IPS DF 6.9 (cell line): ENCODE measurements at regions not wholly inside any gene's neighbourhood (a gene's known extent, or its start where the extent isn't known, plus 50 kb on each side); places are given as distances from the start of the nearest gene placed in this dataset.

Experiments used
- DNase-seq: peaks from one replicate; pipeline ENCODE4 v3.0.0-alpha.2; 2013; ENCODE audit warnings: low read depth, low spot score
- H3K27ac ChIP-seq: one replicate; pipeline ENCODE4 v1.5.1; 2013; ENCODE audit warnings: low read length, control low read depth
- H3K27me3 ChIP-seq: 2 replicates; pipeline ENCODE4 v1.6.1; 2013; ENCODE audit warnings: mild to moderate bottlenecking, low read length; ENCODE audit not compliant: control insufficient read depth, insufficient read depth
- H3K36me3 ChIP-seq: 2 replicates; pipeline ENCODE4 v1.6.1; 2013; ENCODE audit warnings: low read length; ENCODE audit not compliant: control insufficient read depth, insufficient read depth
- H3K4me1 ChIP-seq: 2 replicates; pipeline ENCODE4 v1.6.1; 2013; ENCODE audit warnings: low read length; ENCODE audit not compliant: control insufficient read depth, insufficient read depth
- H3K4me3 ChIP-seq: 2 replicates; pipeline ENCODE4 v1.5.1; 2013; ENCODE audit warnings: mild to moderate bottlenecking, low read length
- H3K9me3 ChIP-seq: 2 replicates; pipeline ENCODE4 v1.6.1; 2013; ENCODE audit warnings: low read length, inconsistent platforms; ENCODE audit not compliant: control insufficient read depth, insufficient read depth
- WGBS: extraction: QIAGEN DNeasy Blood & Tissue Kit; methylation state at CpG from one replicate; pipeline ENCODE4 v1.1.7; 2013; ENCODE audit warnings: mixed read lengths, missing lambda C conversion rate; ENCODE audit not compliant: insufficient read length, insufficient coverage; 5-methylcytosine and 5-hydroxymethylcytosine counted together

GRCh38 chr15:46316024-46316423, 681.2 kb downstream of the SQOR start:
- DNase-seq = no peak
- Histone ChIP-seq H3K27me3 (no peaks in the 10 kb centered on the region), H3K27ac (no peak overlapping the region), H3K36me3 (no peaks in the 10 kb centered on the region), H3K9me3 (no peaks in the 10 kb centered on the region), H3K4me3 (no peak overlapping the region), H3K4me1 (no peaks in the 10 kb centered on the region; the same call in 1 of the 2 replicates)
- no CpG with 5 or more reads among the region's 1 CpG for WGBS

GRCh38 chr15:46317029-46317428, 682.2 kb downstream of the SQOR start:
- no peak for DNase-seq
- H3K36me3 ChIP-seq = no peaks in the 10 kb centered on the region
- no peak overlapping the region for H3K27ac ChIP-seq
- no peaks in the 10 kb centered on the region for H3K9me3 ChIP-seq
- no peak overlapping the region for H3K4me3 ChIP-seq
- no peaks in the 10 kb centered on the region for H3K27me3 ChIP-seq
- no peaks in the 10 kb centered on the region; the same call in 1 of the 2 replicates for H3K4me1 ChIP-seq
- WGBS = no CpG with 5 or more reads among the region's 2 CpGs

GRCh38 chr15:46322753-46323152, 687.9 kb downstream of the SQOR start:
- Histone ChIP-seq H3K27ac (no peak overlapping the region), H3K36me3 (no peaks in the 10 kb centered on the region), H3K27me3 (no peaks in the 10 kb centered on the region), H3K4me1 (peaks cover 1% of the 10 kb centered on the region; the same call in 1 of the 2 replicates), H3K9me3 (no peaks in the 10 kb centered on the region), H3K4me3 (no peak overlapping the region)
- WGBS = no CpG with 5 or more reads among the region's 3 CpGs
- no peak for DNase-seq

GRCh38 chr15:46326173-46326572, 691.3 kb downstream of the SQOR start:
- Histone ChIP-seq H3K4me1 (0 out of 2 replicates have a peak, but pooled peaks cover 1% of the 10 kb centered on the region), H3K36me3 (no peaks in the 10 kb centered on the region), H3K27ac (no peak overlapping the region), H3K27me3 (no peaks in the 10 kb centered on the region), H3K4me3 (no peak overlapping the region), H3K9me3 (no peaks in the 10 kb centered on the region)
- DNase-seq = no peak

- H3K4me1 ChIP-seq = no peaks in the 10 kb centered on the region
- H3K27me3 ChIP-seq = no peaks in the 10 kb centered on the region
- no CpG with 5 or more reads among the region's 1 CpG for WGBS
- no peak for DNase-seq
- H3K4me3 ChIP-seq = no peak overlapping the region
- H3K36me3 ChIP-seq = no peaks in the 10 kb centered on the region
- H3K9me3 ChIP-seq = no peaks in the 10 kb centered on the region
- H3K27ac ChIP-seq = no peak overlapping the region
Observed at GRCh38 chr15:46328821-46329220, 694.0 kb downstream of the SQOR start.

GRCh38 chr15:46329876-46330275, 695.0 kb downstream of the SQOR start:
- no peaks in the 10 kb centered on the region for H3K9me3 ChIP-seq
- H3K4me3 ChIP-seq = no peak overlapping the region
- H3K27me3 ChIP-seq = no peaks in the 10 kb centered on the region
- no CpG with 5 or more reads among the region's 1 CpG for WGBS
- H3K4me1 ChIP-seq = no peaks in the 10 kb centered on the region
- H3K27ac ChIP-seq = no peak overlapping the region
- DNase-seq = no peak
- no peaks in the 10 kb centered on the region for H3K36me3 ChIP-seq

- no peaks in the 10 kb centered on the region for H3K4me1 ChIP-seq
- no peaks in the 10 kb centered on the region for H3K36me3 ChIP-seq
- no peak overlapping the region for H3K4me3 ChIP-seq
- no peak for DNase-seq
- no peaks in the 10 kb centered on the region for H3K9me3 ChIP-seq
- no peaks in the 10 kb centered on the region for H3K27me3 ChIP-seq
- no peak overlapping the region for H3K27ac ChIP-seq
Observed at GRCh38 chr15:46331546-46331945, 696.7 kb downstream of the SQOR start.

- DNase-seq = no peak
- no peak overlapping the region for H3K4me3 ChIP-seq
- WGBS = no CpG with 5 or more reads among the region's 7 CpGs
- no peaks in the 10 kb centered on the region for H3K27me3 ChIP-seq
- H3K27ac ChIP-seq = no peak overlapping the region
- H3K36me3 ChIP-seq = no peaks in the 10 kb centered on the region
- H3K9me3 ChIP-seq = no peaks in the 10 kb centered on the region
- H3K4me1 ChIP-seq = no peaks in the 10 kb centered on the region
Observed at GRCh38 chr15:46343196-46343935, 708.5 kb downstream of the SQOR start.

- Histone ChIP-seq H3K27ac (no peak overlapping the region), H3K4me3 (no peak overlapping the region), H3K9me3 (no peaks in the 10 kb centered on the region), H3K27me3 (no peaks in the 10 kb centered on the region), H3K4me1 (no peaks in the 10 kb centered on the region), H3K36me3 (no peaks in the 10 kb centered on the region)
- no peak for DNase-seq
- no CpG with 5 or more reads among the region's 2 CpGs for WGBS
Observed at GRCh38 chr15:46344115-46344724, 709.4 kb downstream of the SQOR start.

- Histone ChIP-seq H3K27ac (no peak overlapping the region), H3K9me3 (no peaks in the 10 kb centered on the region), H3K4me1 (no peaks in the 10 kb centered on the region), H3K4me3 (no peak overlapping the region), H3K36me3 (no peaks in the 10 kb centered on the region), H3K27me3 (no peaks in the 10 kb centered on the region)
- no peak for DNase-seq
- no CpG with 5 or more reads among the region's 3 CpGs for WGBS
Observed at GRCh38 chr15:46344915-46345314, 710.1 kb downstream of the SQOR start.

- Histone ChIP-seq H3K9me3 (no peaks in the 10 kb centered on the region), H3K27ac (no peak overlapping the region), H3K4me3 (no peak overlapping the region), H3K27me3 (no peaks in the 10 kb centered on the region), H3K36me3 (no peaks in the 10 kb centered on the region), H3K4me1 (no peaks in the 10 kb centered on the region)
- WGBS = no CpG with 5 or more reads among the region's 3 CpGs
- no peak for DNase-seq
Observed at GRCh38 chr15:46354443-46354842, 719.6 kb downstream of the SQOR start.
